Cardiac septum (tissue), 1 donor: ENCODE measurements at regions not wholly inside any gene's neighbourhood (a gene's known extent, or its start where the extent isn't known, plus 50 kb on each side); places are given as distances from the start of the nearest gene placed in this dataset.

ENCODE experiments used
- DNase-seq: peaks from one replicate; pipeline ENCODE4 v3.0.0-alpha.2; 2020; ENCODE audit warnings: low spot score
- intact Hi-C: fragments of 100-400 bp; cut with DNase I; formaldehyde crosslinking; loops from one replicate; pipeline ENCODE4 v1.14.0; 2022
- donor health status: DM: no; HTN: no; CAD: no.

DNA sequence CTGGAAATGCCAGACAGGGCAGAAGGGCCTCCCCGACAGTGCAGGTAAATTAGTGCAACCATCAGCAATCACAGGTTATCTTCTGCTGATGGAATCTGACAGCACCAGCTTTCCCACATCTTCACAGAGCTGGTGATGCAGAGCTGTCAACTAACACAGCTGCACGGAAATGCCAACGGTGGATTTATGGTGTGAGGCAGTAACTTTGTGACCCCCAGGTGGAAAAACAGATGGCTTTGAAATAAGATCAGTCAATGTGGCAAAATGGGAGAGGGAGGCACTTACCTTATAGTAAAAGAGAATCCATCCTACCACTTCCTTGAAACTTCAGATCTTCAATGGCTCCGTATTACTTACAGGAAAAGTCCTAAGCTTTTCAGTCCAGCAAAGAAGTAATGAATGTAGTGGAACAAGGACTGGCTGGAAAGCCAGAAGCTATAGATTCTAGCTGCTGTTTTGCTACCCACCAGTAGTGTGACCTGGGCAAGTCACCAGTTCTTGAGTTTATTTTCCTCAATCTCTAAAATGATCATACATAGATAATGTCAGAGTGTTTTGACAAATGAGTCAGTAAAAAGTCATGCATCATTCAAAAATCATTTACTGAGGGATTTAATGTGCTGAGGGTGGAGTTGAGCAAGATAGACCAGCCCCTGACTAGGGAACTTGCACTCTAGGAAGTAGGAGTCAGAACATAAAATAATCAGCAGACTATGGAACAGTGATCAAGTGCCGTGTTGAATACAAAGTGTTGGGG, 245.7 kb upstream of the JUN start:
- intact Hi-C loops: no loop called here
- DNase-seq: no peak

DNA sequence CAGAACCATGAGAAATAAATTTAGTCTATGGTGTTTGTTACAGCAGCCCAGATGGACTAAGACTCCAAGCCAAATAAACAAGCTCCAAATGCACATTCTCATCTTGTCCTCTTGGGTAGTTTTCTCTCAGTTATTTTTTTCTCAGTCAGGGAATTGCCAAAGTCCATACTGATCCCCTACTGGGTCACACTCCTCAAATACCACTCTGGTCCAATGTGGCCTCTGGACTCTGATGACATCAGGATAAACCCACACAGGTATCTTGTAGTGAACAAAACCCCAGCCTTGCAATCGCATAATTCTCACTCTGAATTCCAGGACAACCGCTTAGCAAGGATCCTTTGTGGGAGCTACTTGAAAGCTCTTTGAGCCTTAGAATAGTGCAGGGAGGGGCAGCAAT, 248.4 kb upstream of the JUN start:
- DNase-seq: no peak
- intact Hi-C loops: no loop called here

DNA sequence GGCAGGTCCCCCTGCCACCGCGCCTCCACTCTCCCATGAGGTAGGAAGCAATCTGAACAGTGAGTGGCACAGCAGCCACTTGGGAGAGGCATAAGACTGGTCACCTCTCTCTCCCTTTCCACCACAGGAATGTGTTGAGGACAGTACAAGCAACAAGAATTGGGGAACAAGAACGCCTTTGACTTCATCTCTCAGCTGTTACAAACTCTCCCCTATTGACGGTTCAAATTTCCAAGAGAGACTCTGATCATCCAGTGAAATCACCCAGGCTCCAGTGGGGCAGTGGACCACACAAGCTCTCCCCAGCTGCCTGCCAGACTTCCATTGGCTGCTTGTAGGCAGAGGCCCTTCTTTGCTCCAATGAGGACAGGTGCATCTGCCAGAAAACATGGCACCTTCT, 249.9 kb upstream of the JUN start:
- intact Hi-C loops: no loop called here
- no peak for DNase-seq

DNA sequence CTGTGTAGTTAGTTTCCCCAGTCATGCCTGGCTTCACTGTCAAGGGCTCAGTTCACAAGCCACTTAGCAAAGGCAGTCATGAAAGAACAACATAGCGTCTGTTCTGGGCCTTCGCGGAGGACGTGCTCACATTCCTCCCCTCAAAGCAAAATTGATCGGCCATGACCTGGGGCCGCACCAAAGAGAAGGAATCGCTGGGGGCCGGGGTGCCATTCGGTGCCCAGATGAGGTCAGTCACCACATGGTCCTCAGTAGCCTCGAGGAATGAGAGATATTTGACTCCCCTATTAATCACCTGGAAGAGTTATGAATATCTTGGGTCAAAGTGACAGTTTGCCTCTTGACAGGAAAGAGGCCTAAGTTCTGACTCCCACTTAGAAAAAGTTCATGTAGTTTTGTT, 251.1 kb upstream of the JUN start:
- DNase-seq: no peak
- intact Hi-C loops: no loop called here

DNA sequence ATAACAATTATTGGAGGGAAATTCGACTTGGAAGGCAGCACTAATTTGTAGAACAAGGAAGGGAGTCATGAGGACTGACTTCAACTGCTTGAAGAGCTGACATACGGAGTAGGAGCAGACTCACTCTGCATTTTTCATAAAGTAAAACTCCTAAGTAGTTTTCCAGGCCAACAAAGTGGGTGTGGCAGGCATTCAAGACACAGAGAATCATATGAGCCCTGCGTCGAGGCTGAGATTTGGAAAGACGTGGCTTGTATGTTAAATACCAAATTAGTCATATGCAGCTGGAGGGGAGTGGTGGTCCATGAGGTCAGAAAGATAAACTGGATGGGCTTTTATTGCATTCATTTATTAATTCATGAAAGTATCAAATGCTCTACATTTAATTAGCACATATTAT, 255.7 kb upstream of the JUN start:
- intact Hi-C loops: no loop called here
- DNase-seq: no peak

DNA sequence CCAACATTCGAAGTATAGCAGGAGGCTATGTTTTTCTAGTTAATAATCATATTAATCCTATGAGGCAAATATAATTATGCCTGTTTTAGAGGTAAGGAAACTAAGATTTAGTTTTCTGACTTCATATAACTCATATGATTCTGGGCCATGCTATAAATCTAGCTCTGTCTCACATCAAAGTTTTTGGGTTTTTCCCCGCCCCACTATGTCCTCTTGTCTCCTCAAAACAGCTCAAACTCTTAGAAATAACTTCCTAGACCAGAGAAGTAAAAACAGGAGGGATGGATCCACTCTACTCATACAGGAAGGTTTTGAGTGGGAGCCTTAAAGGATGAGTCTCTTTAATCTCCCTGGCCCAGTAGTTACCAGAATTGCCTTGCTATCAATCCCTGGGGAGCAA, 256.4 kb upstream of the FGGY start:
- intact Hi-C loops: no loop called here
- no peak for DNase-seq

DNA sequence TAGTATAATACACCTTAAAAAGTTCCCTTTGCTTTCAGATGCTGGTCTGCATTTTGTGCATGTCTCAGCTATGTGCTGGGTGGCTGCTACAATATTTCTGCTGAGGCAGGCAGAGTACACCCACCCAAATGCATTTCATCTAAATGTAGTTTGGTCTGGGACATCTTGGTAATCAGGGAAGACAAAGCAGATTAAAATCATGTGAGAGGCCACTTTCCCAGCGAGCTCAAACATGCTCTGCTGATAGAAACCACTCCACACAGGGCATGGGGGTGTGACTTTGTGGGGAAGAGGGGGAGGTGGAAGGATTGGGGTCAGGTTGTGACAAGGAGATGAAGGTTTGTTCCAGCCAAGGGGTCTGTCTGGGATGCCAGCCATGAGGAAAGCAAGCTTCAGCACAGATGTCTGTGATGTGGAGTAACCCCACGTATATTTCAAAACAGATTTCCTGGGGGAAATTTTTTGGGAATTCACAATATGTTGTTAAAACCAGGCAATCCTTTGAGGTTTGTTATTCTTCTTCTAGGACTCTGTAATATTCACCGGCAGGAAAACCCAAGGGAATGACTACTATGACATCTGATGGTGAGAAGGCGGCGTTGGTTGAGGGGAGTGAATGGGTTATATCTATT, 255.1 kb upstream of the FGGY start:
- no peak for DNase-seq
- intact Hi-C loops: no loop called here

DNA sequence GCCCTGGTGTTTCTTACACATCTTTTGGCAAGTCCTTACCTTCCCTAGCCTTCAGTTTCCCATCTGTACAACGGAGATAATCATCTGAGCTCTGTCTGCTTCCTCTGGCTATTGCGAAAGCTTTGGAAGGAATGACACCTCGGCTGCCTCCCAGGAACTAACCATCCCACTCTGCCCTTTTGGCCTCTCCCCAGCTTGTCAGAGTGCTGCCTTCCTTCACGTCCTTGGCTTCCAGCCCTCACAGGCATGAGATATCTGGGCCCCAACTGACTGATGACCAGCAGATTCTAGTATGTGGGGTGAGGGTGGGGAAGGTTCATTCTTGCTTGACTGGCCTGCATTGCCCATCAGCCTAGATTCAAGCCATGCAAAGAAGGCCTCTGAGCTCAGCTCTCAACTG, 253.1 kb upstream of the FGGY start:
- DNase-seq: peak; percentile 87
- intact Hi-C loops: no loop called here

DNA sequence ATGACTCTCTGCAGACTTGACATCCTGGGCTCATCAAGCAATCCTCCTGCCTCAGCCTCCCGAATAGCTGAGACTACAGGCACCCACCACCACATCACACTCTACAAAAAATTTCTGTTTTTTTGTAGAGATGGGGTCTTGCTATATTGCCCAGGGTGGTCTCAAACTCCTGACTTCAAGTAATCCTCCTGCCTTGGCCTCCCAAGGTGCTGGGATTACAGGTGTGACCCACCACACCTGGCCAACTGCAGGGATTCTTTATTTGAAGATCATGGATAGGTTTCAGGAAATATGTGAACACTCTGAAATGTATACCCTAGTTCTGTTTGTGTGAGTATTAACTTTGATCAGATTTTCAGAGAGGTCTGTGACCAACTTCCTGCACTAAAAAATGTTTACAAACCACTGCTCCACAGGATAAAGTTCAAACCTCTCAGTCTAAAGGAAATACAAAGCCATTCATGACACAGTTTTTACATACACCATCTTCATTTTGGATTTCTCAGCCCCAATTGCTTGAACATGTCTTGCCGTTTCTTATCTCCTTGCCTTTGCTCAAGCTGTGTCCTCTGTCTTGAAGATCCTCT, 252.3 kb upstream of the FGGY start:
- intact Hi-C loops: no loop called here
- DNase-seq: no peak

DNA sequence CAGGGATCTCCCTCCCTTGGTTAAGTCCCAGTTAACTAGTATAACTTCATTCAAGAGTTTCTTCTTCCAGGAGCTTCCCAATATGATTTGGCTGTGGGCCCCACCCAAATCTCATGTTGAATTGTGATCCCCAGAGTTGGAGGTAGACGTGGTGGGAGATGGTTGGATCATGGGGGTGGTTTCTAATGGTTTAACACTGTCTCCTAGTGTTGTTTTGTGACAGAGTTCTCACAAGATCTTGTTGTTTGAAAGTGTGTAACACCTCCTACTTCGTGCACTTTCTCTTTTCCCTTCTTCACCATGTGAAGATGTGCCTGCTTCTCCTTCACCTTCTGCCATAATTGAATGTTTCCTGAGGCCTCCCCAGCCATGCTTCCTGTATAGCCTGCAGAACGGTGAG, 251.8 kb upstream of the FGGY start:
- DNase-seq: no peak
- intact Hi-C loops: no loop called here

DNA sequence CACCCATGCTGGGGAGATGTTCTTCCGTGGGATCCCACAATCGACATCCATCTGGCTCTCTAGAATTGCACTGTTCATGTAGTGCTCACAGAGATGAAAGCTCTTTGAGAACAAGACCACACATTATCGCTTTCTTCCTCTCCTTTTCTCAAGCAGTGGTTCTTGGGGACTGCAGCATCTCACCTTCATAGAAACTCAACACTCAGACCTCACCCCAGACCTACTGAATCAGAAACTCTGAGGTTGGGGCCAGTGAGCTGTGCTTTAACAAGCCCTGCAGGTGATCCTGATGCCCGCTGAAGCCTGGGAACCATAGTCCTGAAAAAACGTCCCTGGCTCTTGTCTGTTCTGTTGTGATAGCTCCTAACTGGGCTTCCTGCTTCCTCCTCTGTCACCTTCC, 251.3 kb upstream of the FGGY start:
- no peak for DNase-seq
- intact Hi-C loops: no loop called here

DNA sequence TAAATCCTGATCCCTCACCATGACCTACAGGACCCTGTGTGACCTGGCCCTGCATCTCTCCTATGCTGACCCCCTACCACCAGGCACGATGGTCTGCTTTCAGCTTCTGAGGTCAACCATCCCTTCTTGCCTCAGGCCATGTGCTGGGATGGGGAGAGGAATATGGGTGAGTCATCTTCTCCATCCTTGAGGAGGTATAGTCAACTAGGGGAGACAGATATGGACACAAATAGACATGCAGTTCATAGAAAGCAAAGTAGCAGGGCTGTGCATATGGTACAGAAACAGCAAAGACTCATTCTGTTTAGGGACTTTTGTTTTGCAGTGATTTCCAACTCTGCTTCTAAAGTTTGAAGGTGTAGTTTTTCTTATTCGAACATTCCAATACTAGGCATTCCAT, 250.8 kb upstream of the FGGY start:
- intact Hi-C loops: no loop called here
- no peak for DNase-seq

DNA sequence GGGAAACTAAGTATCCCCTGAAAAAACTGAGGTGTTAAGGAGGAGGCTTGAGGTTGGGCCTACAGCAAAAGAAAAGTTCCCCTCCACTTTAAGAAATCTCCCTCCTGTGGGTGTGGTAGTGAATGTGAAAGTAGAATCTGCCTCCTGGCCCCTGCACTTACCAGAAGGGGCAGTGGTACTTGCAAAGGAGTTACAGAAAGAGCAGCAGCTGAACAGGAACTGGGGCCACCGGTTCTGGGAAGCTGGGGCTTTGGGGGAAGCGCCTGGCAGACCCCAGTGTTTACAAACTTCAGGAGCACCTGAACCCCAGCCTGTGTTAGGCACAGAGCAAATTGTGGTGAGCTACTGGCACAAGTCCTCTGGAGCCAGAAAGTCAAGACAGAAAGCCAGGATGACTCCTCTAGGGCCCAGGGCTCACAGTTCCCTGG, 250.2 kb upstream of the FGGY start:
- intact Hi-C loops: no loop called here
- DNase-seq: no peak

DNA sequence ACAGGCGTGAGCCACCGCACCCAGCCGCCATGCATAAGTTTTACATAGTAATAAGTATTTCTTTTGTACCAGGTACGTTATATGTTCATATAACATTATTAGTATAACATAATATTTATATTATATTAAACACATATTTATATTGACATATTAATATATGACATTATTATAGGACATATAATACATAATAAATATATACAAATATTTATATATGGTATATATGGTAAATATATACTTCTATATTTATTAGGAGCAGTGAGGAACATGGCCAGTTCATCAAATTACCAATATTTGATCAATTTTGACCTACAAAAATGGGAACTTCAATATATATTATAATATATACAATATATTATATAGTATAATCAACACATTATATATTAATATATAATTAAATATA, 245.9 kb upstream of the FGGY start:
- intact Hi-C loops: no loop called here
- DNase-seq: no peak

DNA sequence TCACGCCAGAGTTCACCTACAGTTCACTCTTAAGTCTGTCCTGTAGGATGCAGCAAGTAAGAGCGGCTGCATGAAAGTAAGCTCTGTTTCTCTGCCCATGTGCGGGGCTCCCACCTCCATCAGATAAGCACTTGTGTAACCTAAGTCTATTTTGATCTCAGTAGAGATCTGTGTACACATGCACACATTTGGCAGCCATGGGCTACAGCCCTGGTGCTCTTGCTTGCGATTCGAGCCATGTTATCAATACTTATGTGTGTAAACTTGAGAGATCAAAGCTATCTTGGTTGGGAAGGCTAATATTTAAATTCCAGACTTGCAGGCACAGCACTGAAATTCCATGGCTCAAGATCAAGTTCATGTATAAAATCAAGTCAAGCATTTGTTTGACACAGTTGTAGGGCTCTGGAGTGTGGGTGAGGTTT, 244.7 kb upstream of the FGGY start:
- intact Hi-C loops: no loop called here
- no peak for DNase-seq

DNA sequence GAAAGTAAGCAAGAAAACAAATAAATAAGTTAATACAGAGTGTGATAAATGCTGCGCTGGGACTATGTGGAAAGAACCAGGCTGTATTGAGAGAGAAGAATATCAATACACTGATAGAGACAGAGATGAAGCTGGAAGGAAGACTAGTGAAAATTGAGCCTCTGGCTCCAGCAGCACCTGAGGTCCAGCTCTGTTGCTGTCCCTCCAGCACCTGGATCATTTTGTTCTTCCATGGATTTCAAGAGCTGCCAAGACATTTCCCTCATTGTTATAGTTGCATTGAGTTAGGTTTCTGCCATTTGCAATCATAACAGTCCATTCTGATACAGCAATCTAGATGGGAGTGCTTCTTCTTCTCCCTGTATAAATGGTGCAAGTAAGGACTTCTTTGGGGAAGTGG, 242.7 kb upstream of the FGGY start:
- intact Hi-C loops: no loop called here

DNA sequence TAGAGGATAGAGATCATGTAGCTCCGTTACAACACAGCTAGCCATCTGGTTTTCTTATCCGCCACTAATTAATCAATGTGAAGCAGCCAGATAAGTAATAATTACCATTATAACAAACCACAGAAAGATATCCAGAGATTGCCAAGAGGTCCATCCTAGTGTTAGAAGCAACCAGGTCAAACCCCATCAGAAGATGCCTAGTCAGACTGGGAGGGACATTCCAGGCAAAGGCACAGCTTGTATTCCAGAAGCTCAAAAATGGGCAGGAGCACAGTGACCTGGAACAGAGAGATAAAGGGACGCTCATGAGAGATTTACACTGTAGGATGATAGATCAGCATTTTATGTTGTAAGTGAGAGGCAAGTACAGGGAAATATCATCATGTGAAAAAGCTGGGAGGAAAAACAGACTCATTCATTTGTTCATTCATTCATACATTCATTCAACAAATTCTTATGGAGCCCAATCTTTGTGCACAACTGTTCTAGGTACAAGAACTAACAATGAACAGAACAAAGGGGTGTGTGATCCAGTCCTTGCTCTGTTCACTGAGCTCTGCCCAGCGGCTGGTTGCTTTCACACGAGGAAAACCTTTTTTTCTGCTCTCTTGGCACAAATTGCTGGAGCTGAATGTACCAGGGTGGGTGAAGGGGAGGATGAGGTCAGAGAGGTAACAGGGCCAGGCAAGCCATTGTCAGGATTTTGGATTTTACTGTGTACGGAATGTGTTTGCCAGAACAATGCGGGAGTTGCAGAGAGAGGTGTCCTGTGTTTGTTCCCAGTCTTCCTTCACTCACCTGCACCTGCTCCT, 240.8 kb upstream of the FGGY start:
- DNase-seq: no peak
- intact Hi-C loops: loop anchor here (5.0 kb wide), 2 partner anchors 274 to 701 kb away; partner anchors contain the start of gene JUN

More for the DNA sequence above, 242.7 kb upstream of the FGGY start:
- DNase-seq: no peak

DNA sequence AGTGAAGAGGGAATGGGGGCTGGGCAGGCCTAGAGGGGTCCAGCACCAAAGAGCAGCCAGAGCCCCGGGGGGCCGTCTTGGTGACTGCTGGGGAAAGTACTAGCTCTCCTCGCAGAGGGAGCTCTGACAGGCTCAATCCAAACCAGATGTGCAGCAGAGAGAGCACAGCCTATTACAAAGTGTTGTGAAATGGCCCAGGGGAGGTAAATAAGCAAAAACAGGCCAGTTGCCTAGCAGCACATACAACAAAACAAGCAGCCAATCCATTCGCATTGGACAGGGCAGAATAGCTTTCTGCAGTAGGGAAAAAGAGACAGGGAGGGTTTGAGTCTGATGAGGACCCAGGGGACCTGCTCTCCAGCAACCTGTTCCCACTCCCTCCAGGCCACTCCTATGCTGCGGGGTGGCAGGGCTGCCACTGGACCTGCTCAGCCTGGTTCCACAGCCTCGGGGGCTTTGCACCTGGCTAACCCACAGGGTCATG, 239.6 kb upstream of the FGGY start:
- intact Hi-C loops: loop anchor here (5.0 kb wide), 2 partner anchors 275 to 700 kb away; partner anchors contain the start of gene JUN
- no peak for DNase-seq

DNA sequence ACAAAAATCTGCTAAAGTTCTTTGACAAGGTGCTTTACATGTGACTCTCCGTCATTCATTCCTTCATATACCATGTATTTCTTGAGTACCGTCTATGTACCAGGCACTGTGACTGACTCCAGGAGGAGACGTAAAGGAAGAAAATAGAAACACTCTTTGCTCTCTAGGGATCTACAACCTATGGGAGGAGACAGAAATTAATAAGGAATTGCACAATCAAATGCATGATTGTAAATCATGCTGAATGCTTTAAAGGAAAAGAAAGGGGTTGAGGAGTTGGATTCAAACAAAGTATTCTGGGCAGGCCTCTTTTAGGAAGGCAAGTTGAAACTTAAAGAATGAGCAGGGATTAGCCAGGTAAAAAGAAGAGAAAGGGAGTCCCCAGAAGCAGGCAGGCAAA, 239.1 kb upstream of the FGGY start:
- no peak for DNase-seq
- intact Hi-C loops: loop anchor here (5.0 kb wide), 2 partner anchors 275 to 700 kb away; partner anchors contain the start of gene JUN
